GM21619 (cell line): ENCODE measurements at regions not wholly inside any gene's neighbourhood (a gene's known extent, or its start where the extent isn't known, plus 50 kb on each side); places are given as distances from the start of the nearest gene placed in this dataset.
"Not testable (repeated sequence)": the region's sequence is repeated elsewhere in the genome, so short reads cannot be mapped to it uniquely, and the experiment has no call there.

ENCODE experiments used
- ATAC-seq: cut with Tn5 transposase; IDR thresholded peaks from one replicate; pipeline ENCODE4 v1.9.1; 2021; ENCODE audit not compliant: unreplicated experiment

- no peak for ATAC-seq
Observed at GRCh38 chr6:119758385-119758784, 408.8 kb upstream of the MAN1A1 start.

- no peak for ATAC-seq
Observed at GRCh38 chr6:119757467-119757866, 407.9 kb upstream of the MAN1A1 start.

- no peak for ATAC-seq
Observed at GRCh38 chr6:119749335-119749734, 399.8 kb upstream of the MAN1A1 start.

GRCh38 chr6:119748535-119748934, 399.0 kb upstream of the MAN1A1 start:
- not testable (repeated sequence) for ATAC-seq

GRCh38 chr6:119742188-119742803, 392.7 kb upstream of the MAN1A1 start:
- ATAC-seq, result no peak

- ATAC-seq, result no peak
Observed at GRCh38 chr6:119739769-119740168, 390.2 kb upstream of the MAN1A1 start.

- ATAC-seq, result peak; percentile 43
Observed at GRCh38 chr6:119738425-119738824, 388.9 kb upstream of the MAN1A1 start.

GRCh38 chr6:119736296-119737021, 386.9 kb upstream of the MAN1A1 start:
- no peak for ATAC-seq

- no peak for ATAC-seq
Observed at GRCh38 chr6:119735530-119735929, 386.0 kb upstream of the MAN1A1 start.

GRCh38 chr6:119734227-119734626, 384.7 kb upstream of the MAN1A1 start:
- ATAC-seq, result no peak

GRCh38 chr6:119728935-119729334, 379.4 kb upstream of the MAN1A1 start:
- ATAC-seq, result peak; percentile 74

GRCh38 chr6:119728220-119728750, 378.7 kb upstream of the MAN1A1 start:
- no peak for ATAC-seq

- ATAC-seq, result no peak
Observed at GRCh38 chr6:119727504-119728219, 378.1 kb upstream of the MAN1A1 start.

GRCh38 chr6:119726912-119727311, 377.4 kb upstream of the MAN1A1 start:
- ATAC-seq, result not testable (repeated sequence)

- no peak for ATAC-seq
Observed at GRCh38 chr6:119726086-119726485, 376.5 kb upstream of the MAN1A1 start.

- ATAC-seq, result no peak
Observed at GRCh38 chr6:119720160-119720559, 370.6 kb upstream of the MAN1A1 start.

GRCh38 chr6:119717942-119718341, 368.4 kb upstream of the MAN1A1 start:
- ATAC-seq, result no peak

GRCh38 chr6:119716668-119717270, 367.2 kb upstream of the MAN1A1 start:
- no peak for ATAC-seq

GRCh38 chr6:119713903-119714302, 364.3 kb upstream of the MAN1A1 start:
- no peak for ATAC-seq

- no peak for ATAC-seq
Observed at GRCh38 chr6:119686644-119687043, 337.1 kb upstream of the MAN1A1 start.

GRCh38 chr6:119686240-119686639, 336.7 kb upstream of the MAN1A1 start:
- no peak for ATAC-seq
